IMR-90 (cell line): ENCODE measurements at regions not wholly inside any gene's neighbourhood (a gene's known extent, or its start where the extent isn't known, plus 50 kb on each side); places are given as distances from the start of the nearest gene placed in this dataset.

Experiments used
- ATAC-seq: fragments of 200-7000 bp; cut with Tn5 transposase; 2 replicates; pipeline ENCODE4 v1.9.1; 2020; ENCODE audit warnings: low read depth, mild to moderate bottlenecking, moderate library complexity
- BruUV-seq: library from RNA; stranded (reverse); fragments of 400-500 nt; replicated peaks from 2 replicates; lab custom pipeline; 2021; lab: Mats Ljungman, UMichigan
- CTCF ChIA-PET: fragments of 300-600 bp; formaldehyde crosslinking; extraction: SDS; loops from one replicate; lab custom pipeline; 2021; ENCODE audit warnings: antibody characterized with exemption; lab: Yijun Ruan, JAX
- POLR2A ChIA-PET: fragments of 300-600 bp; sonication (Branson Sonifier 250); formaldehyde crosslinking; loops from one replicate; lab custom pipeline; 2022; ENCODE audit warnings: antibody characterized with exemption; ENCODE audit not compliant: unreplicated experiment; lab: Charles Lee
- DNase-seq: peaks from one replicate; pipeline ENCODE4 v3.0.0; 2013
- H2AFZ ChIP-seq: replicated peaks from 2 replicates; pipeline ENCODE3; 2013; ENCODE audit warnings: low read length, mild to moderate bottlenecking; ENCODE audit not compliant: poor library complexity
- H2AK5ac ChIP-seq: 2 replicates; pipeline ENCODE4 v1.6.1; 2013; ENCODE audit warnings: low read depth, low read length, inconsistent platforms
- H2AK9ac ChIP-seq: replicated peaks from 2 replicates; pipeline ENCODE3; 2013; ENCODE audit warnings: mild to moderate bottlenecking, low read depth, low read length, moderate library complexity; ENCODE audit not compliant: poor library complexity
- H2BK120ac ChIP-seq: 2 replicates; pipeline ENCODE4 v1.6.1; 2013; ENCODE audit warnings: low read depth, low read length, inconsistent platforms
- H2BK15ac ChIP-seq: 3 replicates; pipeline ENCODE4 v1.6.1; 2013; ENCODE audit warnings: low read depth, low read length, inconsistent platforms
- H2BK20ac ChIP-seq: 2 replicates; pipeline ENCODE4 v1.6.1; 2013; ENCODE audit warnings: low read depth, mild to moderate bottlenecking, inconsistent platforms, low read length, moderate library complexity
- H2BK5ac ChIP-seq: 2 replicates; pipeline ENCODE4 v1.6.1; 2013; ENCODE audit warnings: mild to moderate bottlenecking, low read depth, low read length, inconsistent platforms; ENCODE audit not compliant: poor library complexity, severe bottlenecking
- H3K14ac ChIP-seq: replicated peaks from 2 replicates; pipeline ENCODE4 v1.6.1; 2013; ENCODE audit warnings: low read depth, low read length, inconsistent platforms
- H3K18ac ChIP-seq: 2 replicates; pipeline ENCODE4 v1.6.1; 2013; ENCODE audit warnings: low read depth, low read length, control low read depth
- H3K23ac ChIP-seq: 2 replicates; pipeline ENCODE4 v1.6.1; 2013; ENCODE audit warnings: low read depth, low read length, inconsistent platforms
- H3K27ac ChIP-seq: 2 replicates; pipeline ENCODE4 v1.5.1; 2013; ENCODE audit warnings: mild to moderate bottlenecking, control low read depth, low read length; ENCODE audit not compliant: insufficient read depth
- H3K27me3 ChIP-seq: 2 replicates; pipeline ENCODE4 v1.6.1; 2013; ENCODE audit warnings: low read length; ENCODE audit not compliant: control insufficient read depth, insufficient read depth
- H3K36me3 ChIP-seq: 2 replicates; pipeline ENCODE4 v1.6.1; 2013; ENCODE audit warnings: low read length, mixed read lengths; ENCODE audit not compliant: control insufficient read depth, insufficient read depth
- H3K4ac ChIP-seq: 2 replicates; pipeline ENCODE4 v1.6.1; 2013; ENCODE audit warnings: low read depth, low read length, inconsistent platforms
- H3K4me1 ChIP-seq: 2 replicates; pipeline ENCODE4 v1.6.1; 2013; ENCODE audit warnings: low read length, mixed read lengths; ENCODE audit not compliant: control insufficient read depth, insufficient read depth
- H3K4me2 ChIP-seq: 2 replicates; pipeline ENCODE4 v1.6.1; 2013; ENCODE audit warnings: low read depth, mild to moderate bottlenecking, control low read depth, low read length, moderate library complexity
- H3K4me3 ChIP-seq: 2 replicates; pipeline ENCODE4 v1.5.1; 2013; ENCODE audit warnings: low read depth, mild to moderate bottlenecking, control low read depth, low read length, moderate library complexity; ENCODE audit not compliant: insufficient read depth
- H3K56ac ChIP-seq: 2 replicates; pipeline ENCODE4 v1.6.1; 2013; ENCODE audit warnings: low read length, inconsistent platforms; ENCODE audit not compliant: insufficient read depth; ENCODE audit errors: extremely low read depth
- H3K79me1 ChIP-seq, 2 experiments: 2 replicates each; pipeline ENCODE4 v1.6.1; 2013; ENCODE audit warnings: low read length in 2 of 2, inconsistent platforms in 1 of 2, low read depth in 1 of 2
- H3K9ac ChIP-seq: 2 replicates; pipeline ENCODE4 v1.6.1; 2013; ENCODE audit warnings: low read depth, low read length, control low read depth
- H3K9me1 ChIP-seq: 2 replicates; pipeline ENCODE4 v1.6.1; 2013; ENCODE audit warnings: low read length, inconsistent platforms; ENCODE audit not compliant: insufficient read depth
- H3K9me3 ChIP-seq: 2 replicates; pipeline ENCODE4 v1.6.1; 2013; ENCODE audit warnings: low read length; ENCODE audit not compliant: control insufficient read depth, insufficient read depth
- H4K20me1 ChIP-seq: 2 replicates; pipeline ENCODE4 v1.6.1; 2013; ENCODE audit warnings: low read length, inconsistent platforms; ENCODE audit not compliant: insufficient read depth
- H4K5ac ChIP-seq: 2 replicates; pipeline ENCODE4 v1.6.1; 2013; ENCODE audit warnings: mild to moderate bottlenecking, low read depth, low read length, control low read depth
- H4K8ac ChIP-seq, 2 experiments: 2 replicates each; pipeline ENCODE4 v1.6.1; 2013; ENCODE audit warnings: low read depth in 2 of 2, low read length in 2 of 2, control low read depth in 1 of 2, inconsistent platforms in 1 of 2
- H4K91ac ChIP-seq: 2 replicates; pipeline ENCODE4 v1.6.1; 2013; ENCODE audit warnings: low read depth, low read length, inconsistent platforms; ENCODE audit not compliant: insufficient read depth
- CEBPB ChIP-seq: IDR thresholded peaks from 2 replicates; pipeline ENCODE4 v1.6.1; 2012; ENCODE audit warnings: low read depth, low read length, improper control_type of control experiment
- CHD1 ChIP-seq: IDR thresholded peaks from 2 replicates; pipeline ENCODE4 v1.6.1; 2012; ENCODE audit warnings: low read depth, low read length, improper control_type of control experiment
- MAFK ChIP-seq: IDR thresholded peaks from 2 replicates; pipeline ENCODE4 v1.6.1; 2012; ENCODE audit warnings: low read depth, low read length, improper control_type of control experiment
- MAZ ChIP-seq: IDR thresholded peaks from 2 replicates; pipeline ENCODE4 v1.6.1; 2012; ENCODE audit warnings: low read depth, mild to moderate bottlenecking, low read length, improper control_type of control experiment, moderate library complexity, borderline replicate concordance
- POLR2A ChIP-seq: IDR thresholded peaks from 2 replicates; pipeline ENCODE4 v1.6.1; 2012; ENCODE audit warnings: mild to moderate bottlenecking, low read depth, low read length
- SMC3 ChIP-seq: fragments of 150-350 bp; IDR thresholded peaks from 2 replicates; pipeline ENCODE4 v1.6.1; 2016; ENCODE audit warnings: low read depth, mild to moderate bottlenecking, antibody characterized with exemption, low read length, moderate library complexity
- WGBS, 2 experiments: methylation state at CpG; one replicate each; pipeline versions ENCODE4 v1.1.5 to v1.1.7; 2013; ENCODE audit warnings: missing lambda C conversion rate in 2 of 2; ENCODE audit not compliant: insufficient read length in 1 of 2; ENCODE audit errors: extremely low coverage in 2 of 2; 5-methylcytosine and 5-hydroxymethylcytosine counted together
- dilution Hi-C: fragments of 300-500 bp; cut with HindIII; formaldehyde crosslinking; loops from one replicate; pipeline ENCODE4 v1.14.3; 2018; ENCODE audit warnings: low sequenced_read_pairs; ENCODE audit not compliant: unreplicated experiment
- in situ Hi-C: fragments of 300-500 bp; cut with MboI; formaldehyde crosslinking; loops from 3 replicates; pipeline ENCODE4 v1.14.3; 2019; ENCODE audit warnings: low sequenced_read_pairs, inconsistent platforms, mixed read lengths
- intact Hi-C: fragments of 100-400 bp; cut with micrococcal nuclease; formaldehyde crosslinking; loops from 2 replicates; pipeline ENCODE4 v1.10.0; 2022
- TF ChIP-seq, protein P1 (sequence below): fragments of 150-350 bp; IDR thresholded peaks from 2 replicates; pipeline ENCODE4 v1.6.1; 2017; ENCODE audit warnings: mild to moderate bottlenecking, antibody characterized with exemption, low read length, low read depth

DNA sequence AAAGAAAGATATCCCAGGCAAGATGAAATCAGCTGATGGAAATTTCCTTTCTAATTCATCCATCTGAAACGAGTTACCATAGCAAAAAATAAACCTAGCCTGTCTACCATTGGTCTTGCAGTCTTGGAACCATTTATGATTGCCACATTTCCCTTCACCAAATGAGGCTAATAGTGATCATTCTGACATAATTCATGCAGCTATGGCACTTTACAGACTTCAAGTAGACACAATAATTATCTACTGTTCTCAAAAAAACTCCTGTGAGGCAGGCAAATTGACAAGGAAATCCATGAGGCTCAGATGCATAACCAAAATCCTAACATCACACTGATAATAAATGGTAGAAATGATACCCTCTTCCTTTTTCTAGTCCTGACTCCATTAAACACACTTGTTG, 1669.7 kb upstream of the LRRTM1 start:
- dilution Hi-C loops: no loop called here
- Histone ChIP-seq H3K9me1 (no peaks in the 10 kb centered on the region), H3K27ac (no peak overlapping the region), H2AK9ac (no peak overlapping the region), H3K9me3 (peaks cover 2% of the 10 kb centered on the region; the same call in 1 of the 2 replicates), H2AFZ (no peak overlapping the region), H3K4me3 (no peak overlapping the region), H3K18ac (no peak overlapping the region), H2AK5ac (no peak overlapping the region), H3K14ac (no peak overlapping the region), H3K4me1 (no peaks in the 10 kb centered on the region), H4K5ac (no peak overlapping the region), H3K79me1 (no peaks in the 10 kb centered on the region), H3K27me3 (no peaks in the 10 kb centered on the region), H3K4ac (no peak overlapping the region), H3K56ac (no peak overlapping the region), H2BK20ac (no peak overlapping the region), H2BK120ac (no peak overlapping the region), H3K9ac (no peak overlapping the region), H3K4me2 (no peak overlapping the region), H2BK15ac (no peak overlapping the region), H3K23ac (no peak overlapping the region), H3K36me3 (no peaks in the 10 kb centered on the region), H4K20me1 (no peaks in the 10 kb centered on the region), H4K8ac (no peak overlapping the region), H2BK5ac (no peak overlapping the region), H4K91ac (no peak overlapping the region)
- no peak for TF ChIP-seq CHD1
- no peak for TF ChIP-seq MAFK
- TF ChIP-seq CEBPB: no peak
- TF ChIP-seq SMC3: no peak
- TF ChIP-seq POLR2A: no peak
- TF ChIP-seq, protein P1, sequence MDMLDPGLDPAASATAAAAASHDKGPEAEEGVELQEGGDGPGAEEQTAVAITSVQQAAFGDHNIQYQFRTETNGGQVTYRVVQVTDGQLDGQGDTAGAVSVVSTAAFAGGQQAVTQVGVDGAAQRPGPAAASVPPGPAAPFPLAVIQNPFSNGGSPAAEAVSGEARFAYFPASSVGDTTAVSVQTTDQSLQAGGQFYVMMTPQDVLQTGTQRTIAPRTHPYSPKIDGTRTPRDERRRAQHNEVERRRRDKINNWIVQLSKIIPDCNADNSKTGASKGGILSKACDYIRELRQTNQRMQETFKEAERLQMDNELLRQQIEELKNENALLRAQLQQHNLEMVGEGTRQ: no peak
- TF ChIP-seq MAZ: no peak
- intact Hi-C loops: no loop called here
- DNase-seq (no peak), ATAC-seq (no peak)
- ChIA-PET CTCF (no interaction called here), POLR2A (no interaction called here)
- BruUV-seq: no TSS peak
- no CpG with 5 or more reads among the region's 1 CpG for WGBS, 2 experiments
- in situ Hi-C loops: no loop called here
